ENCODE measurements at regions not wholly inside any gene's neighbourhood (a gene's known extent, or its start where the extent isn't known, plus 50 kb on each side); places are given as distances from the start of the nearest gene placed in this dataset.

DNA sequence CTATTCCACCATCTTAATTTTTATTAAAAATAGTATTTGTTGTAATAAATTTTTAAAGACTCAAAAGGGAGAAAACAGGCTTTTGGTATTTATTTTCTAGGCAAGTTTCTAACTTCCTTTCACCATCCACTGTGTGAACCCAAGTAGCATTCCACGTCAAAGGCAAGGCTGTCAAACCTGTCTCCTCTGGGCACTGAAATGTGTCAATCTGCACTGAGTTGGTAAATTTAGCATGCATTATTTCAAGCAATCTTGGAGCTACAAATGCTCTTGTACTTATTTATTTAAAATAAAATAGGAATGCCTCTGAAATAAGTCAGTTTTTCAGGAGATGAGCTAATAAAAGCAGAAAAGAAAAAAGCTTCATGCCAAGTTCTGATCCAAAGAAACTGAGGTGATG lies 130.9 kb upstream of the CNTNAP5 start:
- no peak for DNase-seq (ENCODE audit: insufficient read length, low spot score)
- no peak for TF ChIP-seq CTCF (IDR thresholded peaks at IDR 0.05; ENCODE audit: insufficient read depth, missing control alignments)
- FAIRE-seq: no peak

GRCh38 chr2:123895651-123896050 lies 129.4 kb upstream of the CNTNAP5 start:
- no peak for TF ChIP-seq CTCF (IDR thresholded peaks at IDR 0.05; ENCODE audit: insufficient read depth, missing control alignments)
- FAIRE-seq: no peak

DNA sequence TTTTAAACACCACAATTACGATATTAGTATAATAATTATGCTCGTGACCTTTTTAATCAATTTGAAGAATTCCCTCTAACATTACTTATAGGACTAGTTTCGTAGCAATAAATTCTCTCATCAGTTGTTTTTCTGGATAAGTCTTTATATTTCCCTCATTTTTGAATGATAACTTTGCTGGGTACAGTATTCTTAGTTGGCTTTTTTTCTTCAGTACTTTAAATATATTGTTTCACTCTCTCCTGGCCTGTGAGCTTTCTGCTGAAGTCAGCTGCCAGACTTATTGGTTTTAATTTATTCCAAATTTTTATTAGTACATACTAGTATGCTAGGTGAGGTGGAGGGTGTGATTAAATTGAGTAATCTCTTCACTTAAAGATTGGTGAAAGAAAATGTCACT lies 123.8 kb upstream of the CNTNAP5 start:
- DNase-seq (ENCODE audit: insufficient read length, low spot score) (no peak), FAIRE-seq (no peak)
- no peak for TF ChIP-seq CTCF (IDR thresholded peaks at IDR 0.05; ENCODE audit: insufficient read depth, missing control alignments)

More at GRCh38 chr2:123895651-123896050, 129.4 kb upstream of the CNTNAP5 start:
- no peak for DNase-seq (ENCODE audit: insufficient read length, low spot score)

GRCh38 chr2:123906361-123906760 lies 118.7 kb upstream of the CNTNAP5 start:
- DNase-seq (ENCODE audit: insufficient read length, low spot score) (no peak), FAIRE-seq (no peak)
- TF ChIP-seq CTCF (IDR thresholded peaks at IDR 0.05; ENCODE audit: insufficient read depth, missing control alignments): no peak

GRCh38 chr2:123908522-123908921 lies 116.6 kb upstream of the CNTNAP5 start:
- TF ChIP-seq CTCF (IDR thresholded peaks at IDR 0.05; ENCODE audit: insufficient read depth, missing control alignments): no peak
- no peak for FAIRE-seq
- no peak for DNase-seq (ENCODE audit: insufficient read length, low spot score)

DNA sequence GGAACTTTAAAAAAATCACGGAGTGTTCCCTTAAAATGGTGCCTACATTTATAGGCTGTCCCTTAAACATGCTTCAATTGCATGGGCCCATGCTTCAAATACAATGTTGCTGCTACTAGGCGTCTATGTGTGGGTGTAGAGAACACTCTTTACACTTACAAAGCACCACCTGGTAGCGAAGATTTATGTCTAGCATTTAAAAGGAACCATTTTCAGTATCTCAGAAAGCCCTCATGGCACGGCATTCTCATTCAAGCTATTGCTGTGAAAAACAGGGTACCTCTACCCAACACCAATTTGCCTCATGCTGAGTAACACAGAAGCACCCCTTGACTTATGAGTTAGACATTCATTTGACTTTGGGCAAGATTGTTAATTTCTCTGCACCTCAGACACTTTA lies 112.9 kb upstream of the CNTNAP5 start:
- no peak for TF ChIP-seq CTCF (IDR thresholded peaks at IDR 0.05; ENCODE audit: insufficient read depth, missing control alignments)
- FAIRE-seq: no peak
- DNase-seq (ENCODE audit: insufficient read length, low spot score): no peak

DNA sequence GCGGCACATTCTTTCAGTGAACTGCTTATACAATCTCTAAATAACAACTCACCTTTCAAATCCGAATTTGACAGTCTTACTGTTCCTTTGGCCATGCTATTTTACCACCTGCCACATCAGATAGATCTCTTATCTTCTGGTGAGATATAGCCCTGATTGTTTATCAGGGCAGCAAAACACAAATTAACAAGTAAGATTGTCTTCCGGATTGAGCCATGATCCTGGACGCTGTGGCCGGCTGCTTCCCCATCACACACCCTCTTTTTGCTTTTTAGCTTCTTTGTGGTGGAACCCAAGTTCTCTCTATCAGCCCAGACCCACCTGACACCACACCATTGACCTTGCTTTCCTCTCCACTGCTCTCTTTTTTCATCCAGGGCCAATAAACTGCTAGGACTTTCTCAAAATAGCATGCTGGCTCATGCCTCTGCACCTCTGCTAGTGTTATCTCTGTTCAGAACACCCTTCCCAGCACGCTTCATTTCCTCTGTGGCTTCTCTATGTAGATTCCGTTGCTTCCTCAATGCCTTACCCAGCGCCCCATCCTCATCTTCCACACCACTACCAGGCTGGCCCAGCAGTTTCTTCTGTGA lies 111.8 kb upstream of the CNTNAP5 start:
- DNase-seq (ENCODE audit: insufficient read length, low spot score): no peak
- no peak for FAIRE-seq
- no peak for TF ChIP-seq CTCF (IDR thresholded peaks at IDR 0.05; ENCODE audit: insufficient read depth, missing control alignments)

Data from D721Med (cell line).